NT2/D1 (cell line): ENCODE measurements at regions not wholly inside any gene's neighbourhood (a gene's known extent, or its start where the extent isn't known, plus 50 kb on each side); places are given as distances from the start of the nearest gene placed in this dataset.
"Not testable (repeated sequence)": the region's sequence is repeated elsewhere in the genome, so short reads cannot be mapped to it uniquely, and the experiment has no call there.

Experiments used
- SUZ12 ChIP-seq: IDR thresholded peaks from 2 replicates; pipeline ENCODE4 v1.6.1; 2011; ENCODE audit not compliant: insufficient read length, insufficient read depth; ENCODE audit errors: extremely low read depth
- YY1 ChIP-seq: IDR thresholded peaks from 2 replicates; pipeline ENCODE4 v1.6.1; 2011; ENCODE audit not compliant: insufficient read length, insufficient read depth
- ZNF274 ChIP-seq: IDR thresholded peaks from 2 replicates; pipeline ENCODE4 v1.6.1; 2011; ENCODE audit warnings: mild to moderate bottlenecking, low read depth, low read length

DNA sequence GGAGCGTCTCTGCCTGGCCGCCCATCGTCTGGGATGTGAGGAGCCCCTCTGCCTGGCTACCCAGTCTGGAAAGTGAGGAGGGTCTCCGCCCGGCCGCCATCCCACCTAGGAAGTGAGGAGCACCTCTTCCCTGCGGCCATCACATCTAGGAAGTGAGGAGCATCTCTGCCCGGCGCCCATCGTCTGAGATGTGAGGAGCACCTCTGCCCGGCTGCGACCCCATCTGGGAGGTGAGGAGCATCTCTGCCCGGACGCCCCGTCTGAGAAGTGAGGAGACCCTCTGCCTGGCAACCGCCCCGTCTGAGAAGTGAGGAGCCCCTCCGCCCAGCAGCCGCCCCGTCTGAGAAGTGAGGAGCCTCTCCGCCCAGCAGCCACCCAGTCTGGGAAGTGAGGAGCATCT is 84.5 kb downstream of the IDS start:
- TF ChIP-seq SUZ12, YY1, ZNF274: not testable (repeated sequence)
